Kidney (tissue), 13 donors: ENCODE measurements at regions not wholly inside any gene's neighbourhood (a gene's known extent, or its start where the extent isn't known, plus 50 kb on each side); places are given as distances from the start of the nearest gene placed in this dataset.

Experiments used
- DNase-seq, 5 donors: peaks; one replicate each; pipeline ENCODE4 v3.0.0-alpha.2; 2013 to 2020
- FAIRE-seq: peaks from 2 replicates; lab custom pipeline; 2012; peaks lifted over from hg19 to GRCh38; lab: Jason Lieb, UNC
- H3K27ac ChIP-seq, 2 donors: one replicate each; pipeline ENCODE4 v1.7.0; 2013; ENCODE audit warnings: low read depth in 2 of 2, low read length in 2 of 2, inconsistent platforms in 1 of 2
- H3K27me3 ChIP-seq: one replicate; pipeline ENCODE4 v1.7.1; 2013; ENCODE audit warnings: low read length, inconsistent platforms; ENCODE audit not compliant: control insufficient read depth, insufficient read depth
- H3K36me3 ChIP-seq, 3 donors: one replicate each; pipeline versions ENCODE4 v1.7.0 to v1.7.1; 2013; ENCODE audit warnings: low read length in 3 of 3, control low read depth in 1 of 3, inconsistent platforms in 1 of 3; ENCODE audit not compliant: insufficient read depth in 3 of 3, control insufficient read depth in 2 of 3
- H3K4me1 ChIP-seq, 3 donors: one replicate each; pipeline versions ENCODE4 v1.7.0 to v1.7.1; 2013; ENCODE audit warnings: low read length in 3 of 3, inconsistent platforms in 1 of 3, low read depth in 1 of 3; ENCODE audit not compliant: control insufficient read depth in 2 of 3, insufficient read depth in 2 of 3
- H3K4me3 ChIP-seq, 3 donors: one replicate each; pipeline versions ENCODE4 v1.7.0 to v1.8.1; 2013; ENCODE audit warnings: low read length in 3 of 3, control low read depth in 1 of 3, inconsistent platforms in 1 of 3
- H3K9ac ChIP-seq, 3 donors: one replicate each; pipeline versions ENCODE4 v1.7.0 to v1.7.1; 2013; ENCODE audit warnings: low read length in 3 of 3, control low read depth in 1 of 3, inconsistent platforms in 1 of 3
- H3K9me3 ChIP-seq, 3 donors: one replicate each; pipeline versions ENCODE4 v1.7.0 to v1.7.1; 2013; ENCODE audit warnings: low read length in 3 of 3, control low read depth in 1 of 3, inconsistent platforms in 1 of 3; ENCODE audit not compliant: control insufficient read depth in 2 of 3, insufficient read depth in 1 of 3
- intact Hi-C: fragments of 100-400 bp; cut with DNase I; formaldehyde crosslinking; loops from one replicate; pipeline ENCODE4 v1.11.1; 2022
- TF ChIP-seq, protein P1 (sequence below): IDR thresholded peaks from 3 replicates; pipeline ENCODE4 v1.5.1; 2012; ENCODE audit warnings: mild to moderate bottlenecking, moderate library complexity, borderline replicate concordance; ENCODE audit not compliant: insufficient read depth; ENCODE audit errors: extremely low read depth
- donor health status: control.
- donor health status: control.
- donor health status: control.
- donor health status: control.
- donor health status: control.
- donor health status: DM: yes; HTN: yes; CAD: no.
- donor health status: Normal renal cell carcinoma (clear cell type).

DNA sequence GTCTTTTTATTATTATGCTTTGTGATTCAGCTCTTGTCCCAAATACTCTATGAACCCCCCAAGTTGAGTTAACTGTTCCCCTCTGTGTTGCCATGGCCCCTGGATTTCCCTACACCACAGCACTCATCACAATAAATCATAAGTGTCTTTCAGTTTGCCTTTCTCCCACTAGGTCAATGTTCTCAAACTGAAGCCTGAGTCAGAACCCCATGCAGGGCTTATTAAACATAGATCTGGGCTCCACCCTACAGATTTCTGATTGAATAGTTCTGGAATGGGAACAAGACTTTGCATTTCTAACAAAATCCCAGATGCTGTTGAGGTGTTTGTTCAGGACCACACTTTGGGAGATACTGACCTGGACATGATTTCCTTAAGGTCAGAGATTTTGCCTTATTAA, 199.4 kb downstream of the TBX5 start:
- H3K9ac ChIP-seq, result no peak overlapping the region
- FAIRE-seq, result no peak
- intact Hi-C loops, result no loop called here
- no peak overlapping the region for H3K27ac ChIP-seq
- DNase-seq, result no peak
- no peaks in the 10 kb centered on the region for H3K4me1 ChIP-seq
- H3K4me3 ChIP-seq, result no peak overlapping the region
- no peaks in the 10 kb centered on the region for H3K27me3 ChIP-seq
- TF ChIP-seq, protein P1, sequence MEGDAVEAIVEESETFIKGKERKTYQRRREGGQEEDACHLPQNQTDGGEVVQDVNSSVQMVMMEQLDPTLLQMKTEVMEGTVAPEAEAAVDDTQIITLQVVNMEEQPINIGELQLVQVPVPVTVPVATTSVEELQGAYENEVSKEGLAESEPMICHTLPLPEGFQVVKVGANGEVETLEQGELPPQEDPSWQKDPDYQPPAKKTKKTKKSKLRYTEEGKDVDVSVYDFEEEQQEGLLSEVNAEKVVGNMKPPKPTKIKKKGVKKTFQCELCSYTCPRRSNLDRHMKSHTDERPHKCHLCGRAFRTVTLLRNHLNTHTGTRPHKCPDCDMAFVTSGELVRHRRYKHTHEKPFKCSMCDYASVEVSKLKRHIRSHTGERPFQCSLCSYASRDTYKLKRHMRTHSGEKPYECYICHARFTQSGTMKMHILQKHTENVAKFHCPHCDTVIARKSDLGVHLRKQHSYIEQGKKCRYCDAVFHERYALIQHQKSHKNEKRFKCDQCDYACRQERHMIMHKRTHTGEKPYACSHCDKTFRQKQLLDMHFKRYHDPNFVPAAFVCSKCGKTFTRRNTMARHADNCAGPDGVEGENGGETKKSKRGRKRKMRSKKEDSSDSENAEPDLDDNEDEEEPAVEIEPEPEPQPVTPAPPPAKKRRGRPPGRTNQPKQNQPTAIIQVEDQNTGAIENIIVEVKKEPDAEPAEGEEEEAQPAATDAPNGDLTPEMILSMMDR, result no peak
- no peaks in the 10 kb centered on the region for H3K9me3 ChIP-seq
- H3K36me3 ChIP-seq, result no peaks in the 10 kb centered on the region

DNA sequence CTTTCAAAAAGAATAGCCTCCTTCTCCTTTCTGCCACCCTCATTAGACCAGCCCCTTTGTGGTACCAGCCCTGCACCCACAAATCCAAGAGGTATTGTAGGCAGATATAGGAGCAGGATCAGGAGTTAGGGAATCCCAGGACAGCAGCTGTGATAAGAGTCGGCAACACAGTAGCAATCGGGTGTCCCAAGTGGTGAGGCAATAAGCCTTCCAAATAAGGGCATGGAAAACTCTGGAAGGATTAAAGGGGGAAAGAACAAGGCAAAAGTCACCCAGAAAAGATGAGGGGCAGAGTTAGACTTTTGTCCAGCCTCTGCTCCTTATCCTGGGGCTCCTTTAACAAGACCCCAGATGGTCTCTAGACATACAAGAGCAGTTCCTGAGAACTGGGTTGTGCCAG, 204.2 kb downstream of the TBX5 start:
- DNase-seq (no peak), FAIRE-seq (no peak)
- TF ChIP-seq, protein P1, result no peak
- Histone ChIP-seq H3K27ac (no peak overlapping the region), H3K27me3 (no peaks in the 10 kb centered on the region), H3K4me1 (no peaks in the 10 kb centered on the region), H3K36me3 (no peaks in the 10 kb centered on the region), H3K9me3 (no peaks in the 10 kb centered on the region), H3K9ac (no peak overlapping the region), H3K4me3 (no peak overlapping the region)
- intact Hi-C loops, result no loop called here

DNA sequence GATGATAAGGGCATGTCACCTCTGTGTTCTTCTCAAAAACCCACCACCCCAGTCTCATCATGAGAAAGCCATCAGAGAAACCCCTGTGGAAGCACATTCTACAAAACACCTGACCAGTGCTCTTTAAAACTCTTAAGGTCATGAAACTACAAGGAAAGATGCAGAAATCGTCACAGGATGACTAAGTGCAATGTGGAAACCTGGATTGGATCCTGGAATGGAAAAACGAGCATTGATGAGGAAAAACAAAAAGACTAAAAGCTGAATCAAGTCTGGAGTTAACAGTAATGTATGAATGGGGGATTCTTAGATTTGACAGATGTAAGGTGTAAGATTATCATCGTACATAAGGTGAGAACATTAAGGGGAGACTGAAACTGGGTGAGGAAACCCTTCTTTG, 211.0 kb downstream of the TBX5 start:
- no peak overlapping the region for H3K4me3 ChIP-seq
- H3K4me1 ChIP-seq, result no peaks in the 10 kb centered on the region
- no peak overlapping the region for H3K27ac ChIP-seq
- DNase-seq (no peak), FAIRE-seq (no peak)
- H3K27me3 ChIP-seq, result no peaks in the 10 kb centered on the region
- intact Hi-C loops, result no loop called here
- TF ChIP-seq, protein P1, result no peak
- no peak overlapping the region for H3K9ac ChIP-seq
- no peaks in the 10 kb centered on the region for H3K36me3 ChIP-seq
- no peaks in the 10 kb centered on the region for H3K9me3 ChIP-seq

DNA sequence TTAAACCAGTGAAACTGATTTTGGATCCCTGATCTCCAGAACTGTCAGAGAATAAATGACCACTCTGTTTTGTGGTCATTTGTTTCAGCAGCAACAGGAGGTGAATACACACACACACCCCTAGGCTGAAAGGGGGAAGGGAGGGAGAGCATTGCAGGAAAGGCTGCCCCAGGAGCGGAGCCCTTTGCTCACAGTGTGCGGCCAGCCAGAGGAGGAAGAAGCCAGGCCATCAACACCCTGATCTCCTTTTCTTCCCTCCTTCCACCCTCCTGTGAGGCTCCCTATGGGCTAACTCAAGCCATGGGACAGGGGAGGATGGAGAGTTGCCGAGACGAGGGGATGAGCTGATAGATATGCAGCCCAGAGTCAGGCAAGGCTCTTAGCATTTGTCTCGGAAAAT, 211.9 kb downstream of the TBX5 start:
- H3K4me3 ChIP-seq, result no peak overlapping the region
- no peaks in the 10 kb centered on the region for H3K4me1 ChIP-seq
- H3K9ac ChIP-seq, result no peak overlapping the region
- H3K36me3 ChIP-seq, result no peaks in the 10 kb centered on the region
- DNase-seq, result no peak
- no peaks in the 10 kb centered on the region for H3K27me3 ChIP-seq
- FAIRE-seq, result no peak
- no peaks in the 10 kb centered on the region for H3K9me3 ChIP-seq
- TF ChIP-seq, protein P1, result no peak
- intact Hi-C loops, result no loop called here
- H3K27ac ChIP-seq, result no peak overlapping the region
